GM23338 (cell line): ENCODE measurements at regions not wholly inside any gene's neighbourhood (a gene's known extent, or its start where the extent isn't known, plus 50 kb on each side); places are given as distances from the start of the nearest gene placed in this dataset.

Experiments
- CREB1 ChIP-seq: fragments of 250-450 bp; sonication (Bioruptor Pico); IDR thresholded peaks from 2 replicates; pipeline ENCODE4 v1.5.0; 2020; ENCODE audit warnings: low read depth, mild to moderate bottlenecking, moderate library complexity
- CTCF ChIP-seq, 2 experiments: fragments of 200-600 bp in 1 of 2; sonication (generic) in 1 of 2; conservative IDR thresholded peaks; 2 replicates each; pipeline versions ENCODE4 v1.5.1 to v1.6.1; 2016 to 2017; ENCODE audit warnings: antibody characterized with exemption in 2 of 2, low read depth in 2 of 2, mild to moderate bottlenecking in 2 of 2, moderate library complexity in 1 of 2
- EZH2 ChIP-seq: fragments of 200-600 bp; sonication (generic); IDR thresholded peaks from one replicate; pipeline ENCODE4 v1.8.0; 2017; ENCODE audit warnings: antibody characterized with exemption, mild to moderate bottlenecking, low read depth; ENCODE audit not compliant: unreplicated experiment
- EZH2phosphoT487 ChIP-seq: fragments of 200-600 bp; sonication (generic); IDR thresholded peaks from one replicate; pipeline ENCODE4 v1.8.1; 2018; ENCODE audit warnings: antibody characterized with exemption; ENCODE audit not compliant: unreplicated experiment
- JUNB ChIP-seq: IDR thresholded peaks from one replicate; pipeline ENCODE4 v1.6.1; 2016; ENCODE audit warnings: antibody characterized with exemption; ENCODE audit not compliant: unreplicated experiment
- POLR2AphosphoS5 ChIP-seq: IDR thresholded peaks from 2 replicates; pipeline ENCODE4 v1.6.1; 2016; ENCODE audit warnings: antibody characterized with exemption, low read depth
- REST ChIP-seq: IDR thresholded peaks from one replicate; pipeline ENCODE4 v1.6.1; 2018; ENCODE audit warnings: antibody characterized with exemption; ENCODE audit not compliant: unreplicated experiment
- ZNF331 ChIP-seq: fragments of 250-450 bp; sonication (Bioruptor Pico); IDR thresholded peaks from 2 replicates; pipeline ENCODE4 v1.5.0; 2020; ENCODE audit warnings: low read depth, mild to moderate bottlenecking, moderate library complexity
- ZNF462 ChIP-seq: fragments of 250-450 bp; sonication (Bioruptor Pico); IDR thresholded peaks from 2 replicates; pipeline ENCODE4 v1.5.0; 2020; ENCODE audit warnings: mild to moderate bottlenecking, moderate library complexity

GRCh38 chr13:76387566-76387965 is 498.6 kb downstream of the KCTD12 start:
- no peak for TF ChIP-seq EZH2
- no peak for TF ChIP-seq CTCF (conservative IDR thresholded peaks at IDR 0.05; ENCODE audit: low read depth in 2 of 2)
- TF ChIP-seq CREB1 (CRISPR knock-in tag) = no peak
- TF ChIP-seq EZH2phosphoT487 = no peak
- TF ChIP-seq POLR2AphosphoS5 = no peak
- no peak for TF ChIP-seq JUNB
- TF ChIP-seq REST = no peak
- TF ChIP-seq ZNF462 = no peak
- TF ChIP-seq ZNF331 (CRISPR knock-in tag) = no peak
